Breast epithelium (tissue), 3 donors: ENCODE measurements at regions not wholly inside any gene's neighbourhood (a gene's known extent, or its start where the extent isn't known, plus 50 kb on each side); places are given as distances from the start of the nearest gene placed in this dataset.

Experiments used
- CTCF ChIP-seq, 3 donors: fragments of 450-650 bp; IDR thresholded peaks; one replicate each; pipeline ENCODE4 v1.5.1; 2016 to 2017; ENCODE audit warnings: antibody characterized with exemption in 3 of 3, mild to moderate bottlenecking in 3 of 3, moderate library complexity in 3 of 3
- POLR2A ChIP-seq: fragments of 450-650 bp; IDR thresholded peaks from one replicate; pipeline ENCODE4 v1.6.1; 2016; ENCODE audit warnings: antibody characterized with exemption, mild to moderate bottlenecking, moderate library complexity
- POLR2AphosphoS5 ChIP-seq, 3 donors: sonication (generic); formaldehyde crosslinking; IDR thresholded peaks; one replicate each; pipeline ENCODE4 v1.6.1; 2017; ENCODE audit warnings: antibody characterized with exemption in 3 of 3

GRCh38 chr14:32020882-32021281 lies 56.2 kb upstream of the ARHGAP5 start:
- TF ChIP-seq CTCF (IDR thresholded peaks at IDR 0.05) (no peak), POLR2AphosphoS5 (IDR thresholded peaks at IDR 0.05) (no peak), POLR2A (no peak)
